ENCODE measurements at regions not wholly inside any gene's neighbourhood (a gene's known extent, or its start where the extent isn't known, plus 50 kb on each side); places are given as distances from the start of the nearest gene placed in this dataset.

DNA sequence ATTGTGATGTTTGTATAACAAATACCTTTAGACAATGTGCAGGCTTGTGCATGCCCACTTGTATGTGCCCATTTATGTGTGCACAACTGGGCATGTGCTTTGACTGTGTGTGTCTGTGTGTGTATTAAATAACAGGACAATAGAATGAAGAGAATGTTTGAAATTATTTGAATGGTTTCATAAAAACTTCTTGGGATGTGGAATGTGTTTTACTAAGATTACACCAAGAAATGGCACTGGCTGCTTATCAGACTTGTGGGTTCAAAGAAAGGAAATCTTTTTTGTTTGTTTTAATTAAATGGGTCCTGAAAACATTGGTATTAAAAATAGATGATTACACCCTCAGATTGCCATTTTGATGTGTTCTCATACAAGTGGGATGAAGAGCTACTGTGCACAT, 191.6 kb upstream of the CCN2 start:
- ChIA-PET POLR2A (no interaction called here), CTCF (no interaction called here)
- DNase-seq (ENCODE audit: extremely low spot score): no peak
- TF ChIP-seq, protein P1, sequence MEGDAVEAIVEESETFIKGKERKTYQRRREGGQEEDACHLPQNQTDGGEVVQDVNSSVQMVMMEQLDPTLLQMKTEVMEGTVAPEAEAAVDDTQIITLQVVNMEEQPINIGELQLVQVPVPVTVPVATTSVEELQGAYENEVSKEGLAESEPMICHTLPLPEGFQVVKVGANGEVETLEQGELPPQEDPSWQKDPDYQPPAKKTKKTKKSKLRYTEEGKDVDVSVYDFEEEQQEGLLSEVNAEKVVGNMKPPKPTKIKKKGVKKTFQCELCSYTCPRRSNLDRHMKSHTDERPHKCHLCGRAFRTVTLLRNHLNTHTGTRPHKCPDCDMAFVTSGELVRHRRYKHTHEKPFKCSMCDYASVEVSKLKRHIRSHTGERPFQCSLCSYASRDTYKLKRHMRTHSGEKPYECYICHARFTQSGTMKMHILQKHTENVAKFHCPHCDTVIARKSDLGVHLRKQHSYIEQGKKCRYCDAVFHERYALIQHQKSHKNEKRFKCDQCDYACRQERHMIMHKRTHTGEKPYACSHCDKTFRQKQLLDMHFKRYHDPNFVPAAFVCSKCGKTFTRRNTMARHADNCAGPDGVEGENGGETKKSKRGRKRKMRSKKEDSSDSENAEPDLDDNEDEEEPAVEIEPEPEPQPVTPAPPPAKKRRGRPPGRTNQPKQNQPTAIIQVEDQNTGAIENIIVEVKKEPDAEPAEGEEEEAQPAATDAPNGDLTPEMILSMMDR (IDR thresholded peaks at IDR 0.05; ENCODE audit: control extremely low read depth, extremely low read depth, low read depth, missing control alignments): no peak

DNA sequence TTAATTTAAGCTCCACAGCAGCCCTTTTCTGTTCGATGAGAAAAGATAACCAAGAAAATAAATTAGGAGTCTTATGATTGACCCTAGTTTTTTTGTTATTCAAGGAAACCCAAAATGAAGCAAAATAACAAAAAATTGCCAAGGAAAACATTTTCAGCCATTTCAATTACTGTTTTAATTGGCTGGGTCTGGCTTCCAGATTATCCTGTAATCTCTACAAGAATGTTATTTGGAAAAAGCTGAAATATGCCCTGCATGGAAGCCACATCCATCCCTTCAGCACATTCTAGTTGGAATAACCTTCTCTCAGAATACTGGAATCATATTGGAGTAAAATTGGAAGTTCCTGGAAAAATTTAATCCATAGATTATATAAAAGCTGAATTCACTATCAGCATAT, 191.1 kb upstream of the CCN2 start:
- TF ChIP-seq, protein P1 (IDR thresholded peaks at IDR 0.05; ENCODE audit: control extremely low read depth, extremely low read depth, low read depth, missing control alignments): no peak
- ChIA-PET POLR2A (no interaction called here), CTCF (no interaction called here)
- DNase-seq (ENCODE audit: extremely low spot score): no peak

DNA sequence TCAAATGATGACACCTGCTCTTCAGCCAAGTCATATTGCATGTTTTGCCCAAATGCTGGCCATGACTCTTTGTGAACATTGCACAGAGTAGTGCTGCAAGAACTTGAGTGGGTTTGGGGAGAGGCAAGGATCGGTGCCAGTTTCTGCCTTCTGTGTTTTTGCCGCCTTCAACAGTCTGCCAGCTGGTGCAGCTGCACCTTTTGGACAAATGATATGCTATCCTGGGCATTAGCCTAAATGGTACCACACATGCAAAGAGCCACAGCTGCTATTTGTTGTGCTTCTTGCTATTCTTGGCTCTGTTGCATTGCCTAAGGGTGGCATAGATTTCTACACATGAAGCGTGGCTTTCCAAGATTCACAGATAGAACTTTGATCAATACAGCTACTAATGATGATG, 189.0 kb upstream of the CCN2 start:
- DNase-seq (ENCODE audit: extremely low spot score): no peak
- ChIA-PET CTCF (no interaction called here), POLR2A (no interaction called here)
- TF ChIP-seq, protein P1 (IDR thresholded peaks at IDR 0.05; ENCODE audit: control extremely low read depth, extremely low read depth, low read depth, missing control alignments): no peak

DNA sequence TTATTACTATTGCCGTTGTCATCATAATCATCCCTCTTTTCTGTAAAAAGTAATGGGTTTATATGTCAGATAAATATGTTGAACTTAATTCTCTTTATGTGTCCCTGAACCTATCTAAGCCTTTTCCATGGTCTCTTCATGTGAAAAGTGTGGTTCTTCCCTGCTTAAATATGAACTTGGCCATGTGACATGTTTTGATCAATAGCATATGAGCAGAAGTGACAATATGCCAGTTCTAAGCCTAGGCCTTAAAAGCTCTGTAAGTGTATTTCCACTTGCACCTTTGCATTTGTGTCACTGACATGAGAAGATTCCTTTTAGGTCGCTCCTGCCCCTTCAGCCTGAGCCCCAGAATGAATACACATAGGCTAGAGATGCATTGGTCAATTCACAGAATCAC, 188.4 kb upstream of the CCN2 start:
- ChIA-PET POLR2A (no interaction called here), CTCF (no interaction called here)
- TF ChIP-seq, protein P1 (IDR thresholded peaks at IDR 0.05; ENCODE audit: control extremely low read depth, extremely low read depth, low read depth, missing control alignments): no peak
- no peak for DNase-seq (ENCODE audit: extremely low spot score)

DNA sequence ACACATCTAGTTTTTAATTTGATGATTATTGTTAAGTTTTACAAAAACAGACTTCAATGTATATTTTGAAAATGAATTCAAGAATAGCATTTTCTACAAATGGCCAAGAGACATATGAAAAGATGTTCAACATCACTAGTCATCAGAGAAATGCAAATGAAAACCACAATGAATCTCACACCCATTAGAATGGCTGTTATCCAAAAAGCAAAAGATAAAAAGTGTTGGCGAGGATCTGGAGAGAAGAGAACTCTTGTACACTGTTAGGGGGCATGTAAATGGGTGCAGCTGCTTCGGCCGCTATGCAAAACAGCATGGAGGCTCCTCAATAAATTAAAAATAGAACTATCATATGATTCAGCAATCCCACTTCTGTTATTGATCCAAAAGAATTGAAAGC, 185.8 kb upstream of the CCN2 start:
- POLR2A ChIA-PET: no interaction called here
- CTCF ChIA-PET: no interaction called here
- TF ChIP-seq, protein P1 (IDR thresholded peaks at IDR 0.05; ENCODE audit: control extremely low read depth, extremely low read depth, low read depth, missing control alignments): no peak
- DNase-seq (ENCODE audit: extremely low spot score): no peak

DNA sequence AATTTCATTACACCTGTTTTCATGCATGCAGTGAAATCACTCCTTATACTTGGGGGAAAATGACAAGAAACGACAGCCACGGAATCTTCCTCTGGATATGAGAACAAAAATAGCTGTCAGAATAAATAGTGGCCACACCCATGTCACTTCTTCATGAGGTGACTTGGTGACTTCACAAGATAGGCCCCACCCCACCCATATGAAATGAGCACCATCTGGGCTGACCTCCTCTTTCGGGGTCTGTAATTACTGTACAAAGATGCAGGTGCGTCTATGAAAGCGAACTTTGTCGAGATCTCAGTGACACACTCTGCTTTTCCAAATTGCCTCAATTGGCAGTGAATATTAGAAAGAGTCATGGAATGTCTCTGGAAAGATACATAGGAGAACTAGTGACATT, 184.2 kb upstream of the CCN2 start:
- no peak for DNase-seq (ENCODE audit: extremely low spot score)
- ChIA-PET CTCF (no interaction called here), POLR2A (no interaction called here)
- TF ChIP-seq, protein P1 (IDR thresholded peaks at IDR 0.05; ENCODE audit: control extremely low read depth, extremely low read depth, low read depth, missing control alignments): no peak

All from GM10248 (cell line).